GM12865 (cell line): ENCODE measurements at regions not wholly inside any gene's neighbourhood (a gene's known extent, or its start where the extent isn't known, plus 50 kb on each side); places are given as distances from the start of the nearest gene placed in this dataset.

Experiments
- DNase-seq: peaks from one replicate; pipeline ENCODE4 v3.0.0; 2010; ENCODE audit warnings: low read depth
- H3K4me3 ChIP-seq: 2 replicates; pipeline ENCODE4 v1.5.1; 2011; ENCODE audit warnings: mild to moderate bottlenecking, low read depth, low read length, control low read depth
- CTCF ChIP-seq: IDR thresholded peaks from 2 replicates; pipeline ENCODE4 v1.5.1; 2011; ENCODE audit warnings: low read length, control low read depth, low read depth, inconsistent platforms; ENCODE audit not compliant: insufficient read depth; ENCODE audit errors: missing control alignments

GRCh38 chr15:70531576-70531975 is 231.8 kb downstream of the UACA start:
- no peak for TF ChIP-seq CTCF

GRCh38 chr15:70530906-70531305 is 232.5 kb downstream of the UACA start:
- no peak for DNase-seq
- no peak overlapping the region for H3K4me3 ChIP-seq
- TF ChIP-seq CTCF = no peak

More at GRCh38 chr15:70531576-70531975, 231.8 kb downstream of the UACA start:
- DNase-seq = no peak
- H3K4me3 ChIP-seq = no peak overlapping the region

- no peak for DNase-seq
- TF ChIP-seq CTCF = no peak
- H3K4me3 ChIP-seq = no peak overlapping the region
These were observed 232.9 kb downstream of the UACA start for GRCh38 chr15:70530503-70530902.

- H3K4me3 ChIP-seq = no peak overlapping the region
- DNase-seq = no peak
- TF ChIP-seq CTCF = no peak
These were observed 233.3 kb downstream of the UACA start for GRCh38 chr15:70530017-70530499.

GRCh38 chr15:70528816-70529215 is 234.5 kb downstream of the UACA start:
- no peak for TF ChIP-seq CTCF
- H3K4me3 ChIP-seq = no peak overlapping the region
- no peak for DNase-seq

GRCh38 chr15:70528270-70528706 is 235.1 kb downstream of the UACA start:
- DNase-seq = peak; percentile 83
- no peak overlapping the region for H3K4me3 ChIP-seq
- no peak for TF ChIP-seq CTCF

GRCh38 chr15:70526974-70527325 is 236.4 kb downstream of the UACA start:
- no peak for DNase-seq
- TF ChIP-seq CTCF = no peak

More at GRCh38 chr15:70526974-70527325, 236.4 kb downstream of the UACA start:
- no peak overlapping the region for H3K4me3 ChIP-seq
